Muscle layer of duodenum (tissue), 2 donors: ENCODE measurements at regions not wholly inside any gene's neighbourhood (a gene's known extent, or its start where the extent isn't known, plus 50 kb on each side); places are given as distances from the start of the nearest gene placed in this dataset.
"Not testable (repeated sequence)": the region's sequence is repeated elsewhere in the genome, so short reads cannot be mapped to it uniquely, and the experiment has no call there.

Experiments used
- H3K27ac ChIP-seq: one replicate; pipeline ENCODE4 v1.7.0; 2013; ENCODE audit warnings: mild to moderate bottlenecking, low read length
- H3K27me3 ChIP-seq: one replicate; pipeline ENCODE4 v1.7.0; 2013; ENCODE audit warnings: low read depth, mild to moderate bottlenecking, control low read depth, low read length
- H3K36me3 ChIP-seq, 2 donors: one replicate each; pipeline ENCODE4 v1.7.0; 2013; ENCODE audit warnings: low read length in 2 of 2, control low read depth in 1 of 2, mild to moderate bottlenecking in 1 of 2; ENCODE audit not compliant: insufficient read depth in 2 of 2, control insufficient read depth in 1 of 2
- H3K4me1 ChIP-seq, 2 donors: one replicate each; pipeline ENCODE4 v1.7.0; 2013; ENCODE audit warnings: low read length in 2 of 2, mild to moderate bottlenecking in 2 of 2, control low read depth in 1 of 2, moderate library complexity in 1 of 2; ENCODE audit not compliant: insufficient read depth in 2 of 2, control insufficient read depth in 1 of 2
- H3K4me3 ChIP-seq, 2 donors: one replicate each; pipeline ENCODE4 v1.7.0; 2013; ENCODE audit warnings: low read length in 2 of 2, low read depth in 1 of 2, mild to moderate bottlenecking in 1 of 2
- H3K9me3 ChIP-seq, 2 donors: one replicate each; pipeline ENCODE4 v1.7.0; 2013; ENCODE audit warnings: low read length in 2 of 2, control low read depth in 1 of 2, mild to moderate bottlenecking in 1 of 2; ENCODE audit not compliant: control insufficient read depth in 1 of 2
- donor health status: healthy.

GRCh38 chr1:185517808-185518419 lies 200.9 kb upstream of the IVNS1ABP start:
- H3K27ac ChIP-seq: no peak overlapping the region
- H3K27me3 ChIP-seq: no peaks in the 10 kb centered on the region
- no peaks in the 10 kb centered on the region for H3K36me3 ChIP-seq
- peaks cover 0 to 4% of the 10 kb centered on the region in 2 donors for H3K9me3 ChIP-seq
- no peak overlapping the region for H3K4me3 ChIP-seq
- no peaks in the 10 kb centered on the region for H3K4me1 ChIP-seq

- not testable (repeated sequence) for H3K27me3 ChIP-seq, H3K9me3 ChIP-seq, H3K36me3 ChIP-seq, H3K27ac ChIP-seq, H3K4me1 ChIP-seq, H3K4me3 ChIP-seq
Observed at GRCh38 chr1:185517301-185517700, 200.3 kb upstream of the IVNS1ABP start.

GRCh38 chr1:185515696-185516095 lies 198.7 kb upstream of the IVNS1ABP start:
- Histone ChIP-seq H3K27me3 (no peaks in the 10 kb centered on the region), H3K36me3 (no peaks in the 10 kb centered on the region), H3K27ac (no peak overlapping the region), H3K4me3 (no peak overlapping the region), H3K9me3 (no peaks in the 10 kb centered on the region), H3K4me1 (no peaks in the 10 kb centered on the region)

GRCh38 chr1:185514311-185514710 lies 197.3 kb upstream of the IVNS1ABP start:
- H3K9me3 ChIP-seq: no peaks in the 10 kb centered on the region
- no peaks in the 10 kb centered on the region for H3K27me3 ChIP-seq
- H3K4me3 ChIP-seq: no peak overlapping the region
- H3K4me1 ChIP-seq: no peaks in the 10 kb centered on the region
- H3K36me3 ChIP-seq: no peaks in the 10 kb centered on the region
- H3K27ac ChIP-seq: no peak overlapping the region

GRCh38 chr1:185512442-185512841 lies 195.4 kb upstream of the IVNS1ABP start:
- no peaks in the 10 kb centered on the region for H3K36me3 ChIP-seq
- no peaks in the 10 kb centered on the region for H3K27me3 ChIP-seq
- H3K4me3 ChIP-seq: no peak overlapping the region
- no peaks in the 10 kb centered on the region for H3K9me3 ChIP-seq
- no peaks in the 10 kb centered on the region for H3K4me1 ChIP-seq
- no peak overlapping the region for H3K27ac ChIP-seq

GRCh38 chr1:185501099-185501498 lies 184.1 kb upstream of the IVNS1ABP start:
- Histone ChIP-seq H3K36me3 (no peaks in the 10 kb centered on the region), H3K9me3 (no peaks in the 10 kb centered on the region), H3K27me3 (no peaks in the 10 kb centered on the region), H3K4me3 (no peak overlapping the region), H3K27ac (no peak overlapping the region), H3K4me1 (no peaks in the 10 kb centered on the region)

- Histone ChIP-seq H3K27me3 (no peaks in the 10 kb centered on the region), H3K4me1 (no peaks in the 10 kb centered on the region), H3K9me3 (no peaks in the 10 kb centered on the region)
Observed at GRCh38 chr1:185500001-185500626, 183.1 kb upstream of the IVNS1ABP start.

GRCh38 chr1:185498207-185498606 lies 181.2 kb upstream of the IVNS1ABP start:
- H3K4me3 ChIP-seq: no peak overlapping the region
- H3K9me3 ChIP-seq: no peaks in the 10 kb centered on the region
- no peaks in the 10 kb centered on the region for H3K4me1 ChIP-seq

More at GRCh38 chr1:185500001-185500626, 183.1 kb upstream of the IVNS1ABP start:
- no peak overlapping the region for H3K27ac ChIP-seq
- H3K4me3 ChIP-seq: no peak overlapping the region
- H3K36me3 ChIP-seq: no peaks in the 10 kb centered on the region

GRCh38 chr1:185497177-185497576 lies 180.1 kb upstream of the IVNS1ABP start:
- H3K36me3 ChIP-seq: no peaks in the 10 kb centered on the region
- H3K4me1 ChIP-seq: no peaks in the 10 kb centered on the region
- H3K27me3 ChIP-seq: no peaks in the 10 kb centered on the region
- H3K9me3 ChIP-seq: no peaks in the 10 kb centered on the region
- no peak overlapping the region for H3K27ac ChIP-seq
- no peak overlapping the region for H3K4me3 ChIP-seq

More at GRCh38 chr1:185498207-185498606, 181.2 kb upstream of the IVNS1ABP start:
- no peak overlapping the region for H3K27ac ChIP-seq
- no peaks in the 10 kb centered on the region for H3K27me3 ChIP-seq
- no peaks in the 10 kb centered on the region for H3K36me3 ChIP-seq

GRCh38 chr1:185495898-185496297 lies 178.9 kb upstream of the IVNS1ABP start:
- Histone ChIP-seq H3K9me3 (no peaks in the 10 kb centered on the region), H3K4me1 (no peaks in the 10 kb centered on the region), H3K27me3 (no peaks in the 10 kb centered on the region), H3K36me3 (no peaks in the 10 kb centered on the region), H3K27ac (no peak overlapping the region), H3K4me3 (no peak overlapping the region)

- H3K4me3 ChIP-seq: no peak overlapping the region
- no peak overlapping the region for H3K27ac ChIP-seq
- H3K36me3 ChIP-seq: no peaks in the 10 kb centered on the region
- H3K4me1 ChIP-seq: no peaks in the 10 kb centered on the region
- no peaks in the 10 kb centered on the region for H3K9me3 ChIP-seq
- H3K27me3 ChIP-seq: no peaks in the 10 kb centered on the region
Observed at GRCh38 chr1:185495007-185495406, 178.0 kb upstream of the IVNS1ABP start.
